ENCODE measurements at regions not wholly inside any gene's neighbourhood (a gene's known extent, or its start where the extent isn't known, plus 50 kb on each side); places are given as distances from the start of the nearest gene placed in this dataset.

- no peak for DNase-seq (ENCODE audit: low read depth)
- H3K27me3 ChIP-seq (ENCODE audit: control insufficient read depth, insufficient read depth, low read length), result peaks cover 9% of the 10 kb centered on the region
- no peak overlapping the region for H3K4me3 ChIP-seq (ENCODE audit: low read depth, low read length)
- no peak for TF ChIP-seq CTCF (IDR thresholded peaks at IDR 0.05; ENCODE audit: insufficient read depth, low read depth, low read length)
- POLR2A ChIA-PET, result no interaction called here
- CTCF ChIA-PET, result interaction anchor here (0.7 to 12.6 kb wide), 12 partner anchors 12 to 231 kb away, joined by 3 to 209 read pairs (median 9); no protein-coding TSS in a partner anchor
- no peaks in the 10 kb centered on the region for H3K36me3 ChIP-seq (ENCODE audit: control insufficient read depth, insufficient read depth, low read length)
These were observed 57.0 kb upstream of the LMX1B start for GRCh38 chr9:126556560-126557250.

- DNase-seq (ENCODE audit: low read depth), result no peak
- no peaks in the 10 kb centered on the region for H3K36me3 ChIP-seq (ENCODE audit: control insufficient read depth, insufficient read depth, low read length)
- CTCF ChIA-PET, result interaction anchor here (0.6 to 12.6 kb wide), 24 partner anchors 8 to 232 kb away, joined by 3 to 209 read pairs (median 6); no protein-coding TSS in a partner anchor
- peak; percentile 98 for TF ChIP-seq CTCF (IDR thresholded peaks at IDR 0.05; ENCODE audit: insufficient read depth, low read depth, low read length)
- POLR2A ChIA-PET, result no interaction called here
- H3K27me3 ChIP-seq (ENCODE audit: control insufficient read depth, insufficient read depth, low read length), result peaks cover 12% of the 10 kb centered on the region
- H3K4me3 ChIP-seq (ENCODE audit: low read depth, low read length), result no peak overlapping the region
These were observed 55.6 kb upstream of the LMX1B start for GRCh38 chr9:126558051-126558665.

- no peak for TF ChIP-seq CTCF (IDR thresholded peaks at IDR 0.05; ENCODE audit: insufficient read depth, low read depth, low read length)
These were observed 54.4 kb upstream of the LMX1B start for GRCh38 chr9:126559296-126559695.

GRCh38 chr9:126561582-126561981, 52.1 kb upstream of the LMX1B start:
- DNase-seq (ENCODE audit: low read depth), result no peak
- no peak for TF ChIP-seq CTCF (IDR thresholded peaks at IDR 0.05; ENCODE audit: insufficient read depth, low read depth, low read length)
- H3K27me3 ChIP-seq (ENCODE audit: control insufficient read depth, insufficient read depth, low read length), result peaks cover 15% of the 10 kb centered on the region
- H3K4me3 ChIP-seq (ENCODE audit: low read depth, low read length), result no peak overlapping the region
- no peaks in the 10 kb centered on the region for H3K36me3 ChIP-seq (ENCODE audit: control insufficient read depth, insufficient read depth, low read length)
- CTCF ChIA-PET, result interaction anchor here (1.1 to 4.8 kb wide), 2 partner anchors 62 to 70 kb away, joined by 3 to 53 read pairs; no protein-coding TSS in a partner anchor
- POLR2A ChIA-PET, result no interaction called here

More at GRCh38 chr9:126559296-126559695, 54.4 kb upstream of the LMX1B start:
- no peak for DNase-seq (ENCODE audit: low read depth)
- ChIA-PET POLR2A (no interaction called here), CTCF (interaction anchor here (1.0 to 12.6 kb wide), 5 partner anchors 8 to 68 kb away, joined by 3 to 209 read pairs (median 50); no protein-coding TSS in a partner anchor)
- H3K36me3 ChIP-seq (ENCODE audit: control insufficient read depth, insufficient read depth, low read length), result no peaks in the 10 kb centered on the region
- no peak overlapping the region for H3K4me3 ChIP-seq (ENCODE audit: low read depth, low read length)
- peaks cover 14% of the 10 kb centered on the region for H3K27me3 ChIP-seq (ENCODE audit: control insufficient read depth, insufficient read depth, low read length)

GRCh38 chr9:126563556-126563955, 50.2 kb upstream of the LMX1B start:
- no peaks in the 10 kb centered on the region for H3K36me3 ChIP-seq (ENCODE audit: control insufficient read depth, insufficient read depth, low read length)
- no peak overlapping the region for H3K4me3 ChIP-seq (ENCODE audit: low read depth, low read length)
- H3K27me3 ChIP-seq (ENCODE audit: control insufficient read depth, insufficient read depth, low read length), result peaks cover 12% of the 10 kb centered on the region
- DNase-seq (ENCODE audit: low read depth), result no peak
- POLR2A ChIA-PET, result no interaction called here
- TF ChIP-seq CTCF (IDR thresholded peaks at IDR 0.05; ENCODE audit: insufficient read depth, low read depth, low read length), result no peak
- CTCF ChIA-PET, result interaction anchor here (0.8 to 4.8 kb wide), 5 partner anchors 16 to 64 kb away, joined by 3 to 53 read pairs (median 3); no protein-coding TSS in a partner anchor

Data from BJ (cell line).